Neural progenitor cell (in vitro differentiated cells): ENCODE measurements at regions not wholly inside any gene's neighbourhood (a gene's known extent, or its start where the extent isn't known, plus 50 kb on each side); places are given as distances from the start of the nearest gene placed in this dataset.

Source experiments
- CTCF ChIP-seq: fragments of 200-600 bp; sonication (generic); IDR thresholded peaks from 2 replicates; pipeline ENCODE4 v1.5.1; 2017; ENCODE audit warnings: antibody characterized with exemption, mild to moderate bottlenecking
- EZH2 ChIP-seq: fragments of 200-600 bp; sonication (generic); IDR thresholded peaks from 2 replicates; pipeline ENCODE4 v1.6.1; 2017; ENCODE audit warnings: antibody characterized with exemption, mild to moderate bottlenecking, moderate library complexity
- EZH2phosphoT487 ChIP-seq: fragments of 200-600 bp; sonication (generic); IDR thresholded peaks from 2 replicates; pipeline ENCODE4 v1.6.1; 2017; ENCODE audit warnings: antibody characterized with exemption

- TF ChIP-seq CTCF (no peak), EZH2 (no peak), EZH2phosphoT487 (no peak)
These were observed 83.5 kb upstream of the HAAO start for GRCh38 chr2:42875880-42876279.
